Mesenchymal stem cell (in vitro differentiated cells and primary cell): ENCODE measurements at regions not wholly inside any gene's neighbourhood (a gene's known extent, or its start where the extent isn't known, plus 50 kb on each side); places are given as distances from the start of the nearest gene placed in this dataset.

Experiments used
- DNase-seq: peaks from one replicate; pipeline ENCODE4 v3.0.0-alpha.2; 2013
- H2AFZ ChIP-seq: one replicate; pipeline ENCODE4 v1.6.1; 2013; ENCODE audit warnings: low read depth, mild to moderate bottlenecking, control low read depth, inconsistent platforms, low read length, moderate library complexity
- H2AK5ac ChIP-seq: 2 replicates; pipeline ENCODE4 v1.6.1; 2013; ENCODE audit warnings: low read length, moderate library complexity, mild to moderate bottlenecking, inconsistent platforms; ENCODE audit not compliant: severe bottlenecking
- H2BK120ac ChIP-seq: one replicate; pipeline ENCODE4 v1.6.1; 2013; ENCODE audit warnings: low read depth, mild to moderate bottlenecking, inconsistent platforms, low read length, moderate library complexity
- H2BK12ac ChIP-seq, 2 experiments: one replicate each; pipeline ENCODE4 v1.6.1; 2013; ENCODE audit warnings: inconsistent platforms in 2 of 2, low read length in 2 of 2, mild to moderate bottlenecking in 2 of 2, moderate library complexity in 2 of 2, control low read depth in 1 of 2
- H2BK15ac ChIP-seq: one replicate; pipeline ENCODE4 v1.6.1; 2013; ENCODE audit warnings: mild to moderate bottlenecking, low read depth, inconsistent platforms; ENCODE audit not compliant: poor library complexity, severe bottlenecking
- H2BK5ac ChIP-seq: 2 replicates; pipeline ENCODE4 v1.6.1; 2013; ENCODE audit warnings: low read depth, mild to moderate bottlenecking, low read length, control low read depth, inconsistent platforms; ENCODE audit not compliant: poor library complexity, severe bottlenecking
- H3K14ac ChIP-seq, 2 experiments: one replicate each; pipeline ENCODE4 v1.6.1; 2013; ENCODE audit warnings: inconsistent platforms in 2 of 2, low read length in 2 of 2, control low read depth in 1 of 2, mild to moderate bottlenecking in 1 of 2, moderate library complexity in 1 of 2
- H3K18ac ChIP-seq, 2 experiments: one replicate each; pipeline ENCODE4 v1.6.1; 2013; ENCODE audit warnings: inconsistent platforms in 2 of 2, low read length in 2 of 2, control low read depth in 1 of 2, low read depth in 1 of 2, mild to moderate bottlenecking in 1 of 2
- H3K23ac ChIP-seq, 2 experiments: one replicate each; pipeline ENCODE4 v1.6.1; 2013; ENCODE audit warnings: inconsistent platforms in 2 of 2, low read length in 2 of 2, mild to moderate bottlenecking in 2 of 2, moderate library complexity in 2 of 2, control low read depth in 1 of 2
- H3K27ac ChIP-seq: 2 replicates; pipeline ENCODE4 v1.5.1; 2013; ENCODE audit warnings: mild to moderate bottlenecking, moderate library complexity, low read length, control low read depth, inconsistent platforms; ENCODE audit not compliant: poor library complexity, severe bottlenecking
- H3K27me3 ChIP-seq, 2 experiments: 2 replicates each; pipeline versions ENCODE4 v1.6.1 to v1.7.0; 2013; ENCODE audit warnings: low read length in 2 of 2, mild to moderate bottlenecking in 2 of 2, moderate library complexity in 2 of 2, control low read depth in 1 of 2, inconsistent platforms in 1 of 2; ENCODE audit not compliant: control insufficient read depth in 1 of 2, insufficient read depth in 1 of 2
- H3K36me3 ChIP-seq, 2 experiments: 2 replicates each; pipeline versions ENCODE4 v1.6.1 to v1.7.0; 2013; ENCODE audit warnings: low read length in 2 of 2, control low read depth in 1 of 2, inconsistent platforms in 1 of 2, low read depth in 1 of 2, mild to moderate bottlenecking in 1 of 2; ENCODE audit not compliant: insufficient read depth in 2 of 2, control insufficient read depth in 1 of 2
- H3K4ac ChIP-seq, 2 experiments: one replicate each; pipeline ENCODE4 v1.6.1; 2013; ENCODE audit warnings: inconsistent platforms in 2 of 2, low read length in 2 of 2, mild to moderate bottlenecking in 2 of 2, moderate library complexity in 2 of 2, control low read depth in 1 of 2, low read depth in 1 of 2
- H3K4me1 ChIP-seq: 2 replicates; pipeline ENCODE4 v1.6.1; 2013; ENCODE audit warnings: low read depth, low read length, control low read depth; ENCODE audit not compliant: control insufficient read depth, insufficient read depth
- H3K4me2 ChIP-seq: 2 replicates; pipeline ENCODE4 v1.6.1; 2013; ENCODE audit warnings: low read length, mild to moderate bottlenecking, inconsistent platforms; ENCODE audit not compliant: poor library complexity, severe bottlenecking
- H3K4me3 ChIP-seq, 2 experiments: 2 replicates each; pipeline versions ENCODE4 v1.5.1 to v1.7.0; 2013; ENCODE audit warnings: low read length in 2 of 2, mild to moderate bottlenecking in 2 of 2, control low read depth in 1 of 2, low read depth in 1 of 2; ENCODE audit not compliant: insufficient read depth in 1 of 2
- H3K79me1 ChIP-seq: replicated peaks from 2 replicates; pipeline ENCODE4 v1.6.1; 2013; ENCODE audit warnings: mild to moderate bottlenecking, control low read depth, low read length, inconsistent platforms; ENCODE audit not compliant: poor library complexity, severe bottlenecking
- H3K9ac ChIP-seq: 2 replicates; pipeline ENCODE4 v1.7.0; 2013; ENCODE audit warnings: mild to moderate bottlenecking, low read length, moderate library complexity
- H3K9me3 ChIP-seq: 2 replicates; pipeline ENCODE4 v1.7.0; 2013; ENCODE audit warnings: mild to moderate bottlenecking, low read length; ENCODE audit not compliant: control insufficient read depth
- H4K8ac ChIP-seq: one replicate; pipeline ENCODE4 v1.6.1; 2013; ENCODE audit warnings: inconsistent platforms, mild to moderate bottlenecking, low read length, moderate library complexity
- H4K91ac ChIP-seq: one replicate; pipeline ENCODE4 v1.6.1; 2013; ENCODE audit warnings: mild to moderate bottlenecking, low read length, inconsistent platforms
- WGBS: methylation state at CpG from one replicate; pipeline ENCODE4 v1.1.7; 2013; ENCODE audit warnings: mixed read lengths; 5-methylcytosine and 5-hydroxymethylcytosine counted together

DNA sequence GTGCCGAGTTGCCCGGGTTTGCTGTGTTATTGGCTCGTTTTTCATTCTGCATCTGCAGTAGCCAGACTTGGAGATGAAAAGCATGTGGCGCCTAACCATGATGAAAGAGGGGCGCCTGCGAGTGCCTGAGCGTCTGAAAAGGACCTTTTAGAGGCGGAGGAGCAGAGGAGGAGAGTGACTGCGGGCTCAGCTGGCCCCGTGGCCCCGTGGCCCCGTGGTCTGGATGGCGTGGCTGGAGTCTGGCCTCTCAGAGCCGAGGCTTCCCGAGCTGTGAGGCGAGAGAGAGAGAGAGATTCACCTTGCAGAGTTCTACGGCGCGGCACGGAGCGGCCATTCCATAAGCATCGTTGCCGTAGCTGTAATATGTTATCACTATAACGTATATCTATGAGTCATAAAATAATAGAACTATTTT, 55.3 kb upstream of the RNU6ATAC start:
- Histone ChIP-seq H2BK5ac (no peak overlapping the region), H3K79me1 (no peaks in the 10 kb centered on the region), H3K9me3 (no peaks in the 10 kb centered on the region), H3K36me3 (no peaks in the 10 kb centered on the region), H2BK120ac (peak overlapping the region; percentile 54), H3K23ac (no peak overlapping the region), H3K27ac (no peak overlapping the region), H3K4me2 (no peak overlapping the region), H2AK5ac (no peak overlapping the region), H2BK12ac (peak overlapping the region; percentile 37 to 69), H3K9ac (no peak overlapping the region), H3K4ac (peak overlapping the region; percentile 40 to 47), H3K14ac (peak overlapping the region in 1 of 2 experiments; percentile 2), H3K4me3 (no peak overlapping the region), H4K8ac (no peak overlapping the region), H3K4me1 (peaks cover 21% of the 10 kb centered on the region), H3K27me3 (peaks cover 0 to 41% of the 10 kb centered on the region in 2 experiments), H3K18ac (peak overlapping the region in 1 of 2 experiments; percentile 19), H2AFZ (no peak overlapping the region), H4K91ac (peak overlapping the region; percentile 64), H2BK15ac (peak overlapping the region; percentile 26)
- 89% methylated on average over 16 of the region's 24 CpGs for WGBS
- DNase-seq, result no peak

DNA sequence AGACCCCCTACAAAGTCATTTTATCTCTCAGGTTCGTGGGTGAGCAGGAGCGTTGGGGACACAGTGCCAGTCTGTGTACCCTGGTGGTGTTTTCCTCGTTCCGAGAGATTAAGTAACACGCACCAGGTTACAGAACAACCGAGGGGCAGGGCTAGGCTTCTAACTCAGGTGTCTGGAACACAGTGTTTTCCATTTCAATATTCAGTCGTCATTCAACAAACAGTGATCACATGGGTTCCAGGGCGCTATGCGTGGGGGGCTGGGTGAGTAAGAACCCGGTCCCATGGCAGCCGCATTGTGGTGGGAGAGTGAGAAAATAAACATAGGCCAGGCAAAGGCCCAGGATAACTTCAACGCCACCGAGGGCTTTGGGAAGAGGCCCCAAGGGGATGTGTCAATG, 55.9 kb upstream of the RNU6ATAC start:
- Histone ChIP-seq H2BK15ac (peak overlapping the region; percentile 56), H3K27me3 (peaks cover under 1 to 45% of the 10 kb centered on the region in 2 experiments), H3K18ac (peak overlapping the region in 1 of 2 experiments; percentile 63), H3K9me3 (no peaks in the 10 kb centered on the region), H2BK12ac (peak overlapping the region; percentile 18 to 29), H3K27ac (no peak overlapping the region), H3K4me3 (no peak overlapping the region), H3K79me1 (no peaks in the 10 kb centered on the region), H2BK120ac (no peak overlapping the region), H3K14ac (no peak overlapping the region), H3K4ac (no peak overlapping the region), H3K23ac (no peak overlapping the region), H4K91ac (no peak overlapping the region), H2AK5ac (no peak overlapping the region), H3K4me1 (peaks cover 14% of the 10 kb centered on the region), H2BK5ac (no peak overlapping the region), H3K36me3 (no peaks in the 10 kb centered on the region), H3K9ac (no peak overlapping the region), H2AFZ (no peak overlapping the region), H4K8ac (no peak overlapping the region), H3K4me2 (no peak overlapping the region)
- no peak for DNase-seq
- WGBS, result 90% methylated on average over 13 of the region's 13 CpGs

GRCh38 chr9:134221273-134222017, 57.1 kb upstream of the RNU6ATAC start:
- Histone ChIP-seq H3K36me3 (no peaks in the 10 kb centered on the region), H3K27me3 (peaks cover 12 to 54% of the 10 kb centered on the region in 2 experiments), H3K27ac (no peak overlapping the region), H2AK5ac (no peak overlapping the region), H3K4ac (peak overlapping the region in 1 of 2 experiments; percentile 3), H4K91ac (peak overlapping the region; percentile 52), H4K8ac (no peak overlapping the region), H3K9me3 (no peaks in the 10 kb centered on the region), H2BK15ac (peak overlapping the region; percentile 44), H3K79me1 (no peaks in the 10 kb centered on the region), H3K4me1 (peaks cover 9% of the 10 kb centered on the region), H3K4me3 (no peak overlapping the region), H3K4me2 (no peak overlapping the region), H3K14ac (peak overlapping the region in 1 of 2 experiments; percentile 26), H2BK120ac (no peak overlapping the region), H2BK12ac (peak overlapping the region in 1 of 2 experiments; percentile 98), H2BK5ac (no peak overlapping the region), H2AFZ (no peak overlapping the region), H3K9ac (no peak overlapping the region), H3K18ac (no peak overlapping the region), H3K23ac (no peak overlapping the region)
- 94% methylated on average over 23 of the region's 23 CpGs for WGBS
- no peak for DNase-seq

GRCh38 chr9:134222018-134222573, 57.7 kb upstream of the RNU6ATAC start:
- no peak overlapping the region for H3K27ac ChIP-seq
- H3K9me3 ChIP-seq, result no peaks in the 10 kb centered on the region
- no peak overlapping the region for H2BK5ac ChIP-seq
- H3K23ac ChIP-seq, result no peak overlapping the region
- peak overlapping the region in 1 of 2 experiments; percentile 98 for H2BK12ac ChIP-seq
- H3K4me1 ChIP-seq, result peaks cover 11% of the 10 kb centered on the region
- H3K36me3 ChIP-seq, result no peaks in the 10 kb centered on the region
- no peak overlapping the region for H3K4me2 ChIP-seq
- DNase-seq, result peak; percentile 34
- WGBS, result 83% methylated on average over 11 of the region's 12 CpGs
- H3K14ac ChIP-seq, result peak overlapping the region in 1 of 2 experiments; percentile 44
- no peak overlapping the region for H2AFZ ChIP-seq
- H3K27me3 ChIP-seq, result peaks cover 19 to 57% of the 10 kb centered on the region in 2 experiments
- no peak overlapping the region for H3K4me3 ChIP-seq
- H2BK120ac ChIP-seq, result no peak overlapping the region
- peak overlapping the region; percentile 19 for H4K91ac ChIP-seq
- H3K79me1 ChIP-seq, result no peaks in the 10 kb centered on the region
- H2BK15ac ChIP-seq, result no peak overlapping the region
- peak overlapping the region in 1 of 2 experiments; percentile 61 for H3K4ac ChIP-seq
- no peak overlapping the region for H3K9ac ChIP-seq
- H3K18ac ChIP-seq, result peak overlapping the region in 1 of 2 experiments; percentile 72
- no peak overlapping the region for H4K8ac ChIP-seq
- no peak overlapping the region for H2AK5ac ChIP-seq
